MM.1S (cell line): ENCODE measurements at regions not wholly inside any gene's neighbourhood (a gene's known extent, or its start where the extent isn't known, plus 50 kb on each side); places are given as distances from the start of the nearest gene placed in this dataset.
A peak's percentile ranks its signal among the peaks of the same experiment; 100 is the strongest.

Source experiments
- DNase-seq: peaks from one replicate; pipeline ENCODE4 v3.0.0-alpha.2; 2015
- H2AFZ ChIP-seq: fragments of 300-600 bp; sonication (generic); 2 replicates; pipeline ENCODE4 v1.6.0; 2016; ENCODE audit warnings: antibody characterized with exemption, low read length
- H3F3A ChIP-seq: fragments of 300-600 bp; sonication (generic); 2 replicates; pipeline ENCODE4 v1.6.1; 2016; ENCODE audit warnings: mild to moderate bottlenecking, antibody characterized with exemption, low read length, moderate library complexity, mixed read lengths; ENCODE audit not compliant: insufficient read depth
- H3K27ac ChIP-seq: fragments of 300-600 bp; sonication (generic); 2 replicates; pipeline ENCODE4 v1.5.1; 2016; ENCODE audit warnings: mild to moderate bottlenecking, low read length
- H3K27me3 ChIP-seq: fragments of 300-600 bp; sonication (generic); replicated peaks from 2 replicates; pipeline ENCODE4 v1.6.0; 2016; ENCODE audit warnings: low read length; ENCODE audit not compliant: insufficient read depth
- H3K36me3 ChIP-seq: fragments of 300-600 bp; sonication (generic); replicated peaks from 2 replicates; pipeline ENCODE4 v1.6.1; 2016; ENCODE audit warnings: mild to moderate bottlenecking, low read length, mixed read lengths; ENCODE audit not compliant: insufficient read depth
- H3K4me1 ChIP-seq: fragments of 300-600 bp; sonication (generic); 2 replicates; pipeline ENCODE4 v1.6.1; 2016; ENCODE audit warnings: low read length, mixed read lengths
- H3K4me2 ChIP-seq: fragments of 300-600 bp; sonication (generic); 2 replicates; pipeline ENCODE4 v1.6.0; 2016; ENCODE audit warnings: low read depth, low read length
- H3K4me3 ChIP-seq: fragments of 300-600 bp; sonication (generic); 2 replicates; pipeline ENCODE4 v1.5.1; 2016; ENCODE audit warnings: low read length, mixed read lengths
- H3K79me2 ChIP-seq: fragments of 300-600 bp; sonication (generic); 2 replicates; pipeline ENCODE4 v1.6.1; 2016; ENCODE audit warnings: mixed run types, low read length, mixed read lengths
- H3K9ac ChIP-seq: fragments of 300-600 bp; sonication (generic); 2 replicates; pipeline ENCODE4 v1.6.1; 2016; ENCODE audit warnings: low read length, mixed read lengths
- H3K9me2 ChIP-seq: fragments of 300-600 bp; sonication (generic); replicated peaks from 2 replicates; pipeline ENCODE4 v1.6.1; 2016; ENCODE audit warnings: mild to moderate bottlenecking, low read length, mixed read lengths; ENCODE audit not compliant: insufficient read depth
- H3K9me3 ChIP-seq: fragments of 300-600 bp; sonication (generic); replicated peaks from 2 replicates; pipeline ENCODE4 v1.6.1; 2016; ENCODE audit warnings: mild to moderate bottlenecking, low read length, mixed read lengths; ENCODE audit not compliant: insufficient read depth
- H4K20me1 ChIP-seq: fragments of 300-600 bp; sonication (generic); 2 replicates; pipeline ENCODE4 v1.6.1; 2016; ENCODE audit warnings: mild to moderate bottlenecking, low read length, moderate library complexity, mixed read lengths; ENCODE audit not compliant: insufficient read depth
- EZH2 ChIP-seq: fragments of 300-600 bp; sonication (generic); optimal IDR thresholded peaks from 2 replicates; pipeline ENCODE3; 2017; ENCODE audit warnings: low read depth, mild to moderate bottlenecking, antibody characterized with exemption, low read length, mixed read lengths
- EZH2phosphoT487 ChIP-seq: fragments of 300-600 bp; sonication (generic); IDR thresholded peaks from 2 replicates; pipeline ENCODE4 v1.6.1; 2018; ENCODE audit warnings: antibody characterized with exemption, low read length
- TF ChIP-seq, protein P1 (sequence below): fragments of 300-600 bp; sonication (generic); IDR thresholded peaks from 2 replicates; pipeline ENCODE4 v1.5.1; 2016; ENCODE audit warnings: antibody characterized with exemption, low read length, mixed read lengths

DNA sequence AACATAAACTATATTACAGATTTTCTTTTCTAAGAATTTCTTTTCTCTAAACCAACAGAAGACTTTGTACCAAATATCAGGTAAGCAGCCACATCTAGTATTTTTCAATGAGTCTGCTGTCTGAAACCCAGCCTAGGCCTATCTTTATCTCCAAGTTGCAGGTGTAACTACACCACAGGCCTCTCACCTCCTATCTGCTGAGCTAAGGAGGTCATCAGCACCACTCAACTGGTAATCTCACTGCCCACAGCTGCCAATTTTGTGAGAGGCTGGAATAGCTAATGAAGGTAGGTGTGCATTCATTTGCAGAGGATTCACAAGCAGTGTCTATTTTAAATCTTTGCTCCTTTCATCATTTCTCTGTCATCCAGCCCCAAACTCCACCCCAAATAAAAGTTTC is 584.8 kb downstream of the HDGFL1 start:
- TF ChIP-seq, protein P1, sequence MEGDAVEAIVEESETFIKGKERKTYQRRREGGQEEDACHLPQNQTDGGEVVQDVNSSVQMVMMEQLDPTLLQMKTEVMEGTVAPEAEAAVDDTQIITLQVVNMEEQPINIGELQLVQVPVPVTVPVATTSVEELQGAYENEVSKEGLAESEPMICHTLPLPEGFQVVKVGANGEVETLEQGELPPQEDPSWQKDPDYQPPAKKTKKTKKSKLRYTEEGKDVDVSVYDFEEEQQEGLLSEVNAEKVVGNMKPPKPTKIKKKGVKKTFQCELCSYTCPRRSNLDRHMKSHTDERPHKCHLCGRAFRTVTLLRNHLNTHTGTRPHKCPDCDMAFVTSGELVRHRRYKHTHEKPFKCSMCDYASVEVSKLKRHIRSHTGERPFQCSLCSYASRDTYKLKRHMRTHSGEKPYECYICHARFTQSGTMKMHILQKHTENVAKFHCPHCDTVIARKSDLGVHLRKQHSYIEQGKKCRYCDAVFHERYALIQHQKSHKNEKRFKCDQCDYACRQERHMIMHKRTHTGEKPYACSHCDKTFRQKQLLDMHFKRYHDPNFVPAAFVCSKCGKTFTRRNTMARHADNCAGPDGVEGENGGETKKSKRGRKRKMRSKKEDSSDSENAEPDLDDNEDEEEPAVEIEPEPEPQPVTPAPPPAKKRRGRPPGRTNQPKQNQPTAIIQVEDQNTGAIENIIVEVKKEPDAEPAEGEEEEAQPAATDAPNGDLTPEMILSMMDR, result no peak
- TF ChIP-seq EZH2phosphoT487 (no peak), EZH2 (no peak)
- 0 out of 2 replicates have a peak overlapping the region, but pooled peaks have one; percentile 11 for H2AFZ ChIP-seq
- H3K9me2 ChIP-seq, result no peaks in the 10 kb centered on the region
- H3K9ac ChIP-seq, result no peak overlapping the region
- H3K27ac ChIP-seq, result peak overlapping the region; percentile 98
- peak overlapping the region; percentile 19; the same call in 1 of the 2 replicates for H3K4me2 ChIP-seq
- no peaks in the 10 kb centered on the region for H3K27me3 ChIP-seq
- H3K36me3 ChIP-seq, result no peaks in the 10 kb centered on the region
- no peak overlapping the region for H3K4me3 ChIP-seq
- DNase-seq, result peak; percentile 95
- no peaks in the 10 kb centered on the region for H3K9me3 ChIP-seq
- H3K4me1 ChIP-seq, result peaks cover 50% of the 10 kb centered on the region
- H3F3A ChIP-seq, result peaks cover 15% of the 10 kb centered on the region
- H4K20me1 ChIP-seq, result no peaks in the 10 kb centered on the region
- no peaks in the 10 kb centered on the region for H3K79me2 ChIP-seq

DNA sequence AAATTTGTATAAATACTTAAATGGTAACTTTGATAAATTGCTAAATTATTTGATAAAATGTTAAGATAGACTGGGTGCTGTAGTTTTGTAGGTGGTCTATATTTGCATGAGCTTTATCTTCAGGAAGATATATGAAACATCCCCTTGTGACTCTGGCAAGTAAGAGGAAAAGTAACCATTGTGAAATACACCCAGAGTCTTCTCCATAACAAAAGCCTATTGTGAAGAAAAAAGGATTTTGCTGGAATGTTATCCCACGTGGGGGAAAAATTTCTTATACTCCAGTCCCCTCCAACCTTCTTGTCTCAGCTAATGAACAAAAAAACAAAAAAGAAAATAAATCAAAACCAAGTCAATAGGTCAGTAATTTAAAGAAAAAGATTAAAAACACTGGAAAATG is 600.7 kb downstream of the HDGFL1 start:
- H3K4me3 ChIP-seq, result no peak overlapping the region
- H3K4me2 ChIP-seq, result no peak overlapping the region
- H3K79me2 ChIP-seq, result no peaks in the 10 kb centered on the region
- no peak overlapping the region for H2AFZ ChIP-seq
- no peaks in the 10 kb centered on the region for H3K9me2 ChIP-seq
- no peaks in the 10 kb centered on the region for H3K27me3 ChIP-seq
- DNase-seq, result no peak
- no peak overlapping the region for H3K9ac ChIP-seq
- TF ChIP-seq EZH2 (no peak), EZH2phosphoT487 (no peak)
- TF ChIP-seq, protein P1, result no peak
- no peaks in the 10 kb centered on the region for H3F3A ChIP-seq
- no peaks in the 10 kb centered on the region for H3K9me3 ChIP-seq
- no peaks in the 10 kb centered on the region for H3K4me1 ChIP-seq
- no peaks in the 10 kb centered on the region for H4K20me1 ChIP-seq
- H3K27ac ChIP-seq, result no peak overlapping the region
- H3K36me3 ChIP-seq, result no peaks in the 10 kb centered on the region

DNA sequence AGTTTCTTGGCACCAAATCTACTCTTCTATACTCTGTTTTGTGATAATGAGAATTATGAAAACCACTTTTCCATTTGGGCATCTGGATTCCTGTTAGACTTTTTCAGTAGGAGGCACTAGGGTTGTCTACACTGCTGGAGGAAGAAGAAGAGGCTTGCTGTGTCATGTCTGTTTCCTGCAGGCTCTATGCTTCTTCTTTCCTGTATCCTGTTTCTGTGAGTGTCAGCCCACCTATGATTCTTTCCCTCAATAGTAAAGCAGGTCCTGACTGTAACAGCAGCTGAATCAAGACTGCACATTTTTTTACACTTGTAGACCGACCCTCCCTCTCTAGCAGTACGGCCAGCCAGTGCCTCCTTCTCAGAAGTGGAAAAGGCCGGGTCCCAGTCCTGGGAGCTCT is 603.9 kb downstream of the HDGFL1 start:
- no peak for TF ChIP-seq EZH2
- TF ChIP-seq, protein P1, result no peak
- TF ChIP-seq EZH2phosphoT487, result no peak

More for the DNA sequence above, 603.9 kb downstream of the HDGFL1 start:
- 0 out of 2 replicates have a peak overlapping the region, but pooled peaks have one; percentile 31 for H2AFZ ChIP-seq
- H4K20me1 ChIP-seq, result no peaks in the 10 kb centered on the region
- H3K27me3 ChIP-seq, result no peaks in the 10 kb centered on the region
- H3K4me1 ChIP-seq, result no peaks in the 10 kb centered on the region
- DNase-seq, result no peak
- H3K9ac ChIP-seq, result no peak overlapping the region
- no peaks in the 10 kb centered on the region for H3K79me2 ChIP-seq
- H3K4me3 ChIP-seq, result no peak overlapping the region
- no peak overlapping the region for H3K4me2 ChIP-seq
- no peaks in the 10 kb centered on the region for H3K9me3 ChIP-seq
- H3F3A ChIP-seq, result no peaks in the 10 kb centered on the region
- no peak overlapping the region for H3K27ac ChIP-seq
- H3K36me3 ChIP-seq, result no peaks in the 10 kb centered on the region
- no peaks in the 10 kb centered on the region for H3K9me2 ChIP-seq
